Neural cell (in vitro differentiated cells): ENCODE measurements at regions not wholly inside any gene's neighbourhood (a gene's known extent, or its start where the extent isn't known, plus 50 kb on each side); places are given as distances from the start of the nearest gene placed in this dataset.

ENCODE experiments used
- CTCF ChIP-seq: fragments of 450-650 bp; IDR thresholded peaks from 2 replicates; pipeline ENCODE4 v1.5.1; 2014; ENCODE audit warnings: antibody characterized with exemption, mild to moderate bottlenecking, moderate library complexity; ENCODE audit not compliant: poor library complexity, severe bottlenecking
- EP300 ChIP-seq: fragments of 450-650 bp; conservative IDR thresholded peaks from 2 replicates; pipeline ENCODE4 v1.6.1; 2014; ENCODE audit warnings: antibody characterized with exemption, mild to moderate bottlenecking, moderate library complexity; ENCODE audit not compliant: poor library complexity, severe bottlenecking
- EZH2 ChIP-seq: fragments of 200-600, 300-800 bp; shearing (Covaris generic), sonication (generic); IDR thresholded peaks from 2 replicates; pipeline ENCODE4 v1.6.1; 2014; ENCODE audit warnings: antibody characterized with exemption, low read length, borderline replicate concordance, mild to moderate bottlenecking; ENCODE audit not compliant: insufficient read depth, poor library complexity, severe bottlenecking
- MXI1 ChIP-seq: fragments of 450-650 bp; conservative IDR thresholded peaks from 2 replicates; pipeline ENCODE4 v1.6.1; 2014; ENCODE audit warnings: antibody characterized with exemption, mild to moderate bottlenecking; ENCODE audit not compliant: poor library complexity, severe bottlenecking
- RAD21 ChIP-seq: fragments of 450-650 bp; conservative IDR thresholded peaks from 2 replicates; pipeline ENCODE4 v1.6.1; 2014; ENCODE audit warnings: antibody characterized with exemption, mild to moderate bottlenecking, moderate library complexity
- TF ChIP-seq, protein P1 (sequence below): IDR thresholded peaks from 2 replicates; pipeline ENCODE4 v1.6.1; 2012; ENCODE audit warnings: borderline replicate concordance

DNA sequence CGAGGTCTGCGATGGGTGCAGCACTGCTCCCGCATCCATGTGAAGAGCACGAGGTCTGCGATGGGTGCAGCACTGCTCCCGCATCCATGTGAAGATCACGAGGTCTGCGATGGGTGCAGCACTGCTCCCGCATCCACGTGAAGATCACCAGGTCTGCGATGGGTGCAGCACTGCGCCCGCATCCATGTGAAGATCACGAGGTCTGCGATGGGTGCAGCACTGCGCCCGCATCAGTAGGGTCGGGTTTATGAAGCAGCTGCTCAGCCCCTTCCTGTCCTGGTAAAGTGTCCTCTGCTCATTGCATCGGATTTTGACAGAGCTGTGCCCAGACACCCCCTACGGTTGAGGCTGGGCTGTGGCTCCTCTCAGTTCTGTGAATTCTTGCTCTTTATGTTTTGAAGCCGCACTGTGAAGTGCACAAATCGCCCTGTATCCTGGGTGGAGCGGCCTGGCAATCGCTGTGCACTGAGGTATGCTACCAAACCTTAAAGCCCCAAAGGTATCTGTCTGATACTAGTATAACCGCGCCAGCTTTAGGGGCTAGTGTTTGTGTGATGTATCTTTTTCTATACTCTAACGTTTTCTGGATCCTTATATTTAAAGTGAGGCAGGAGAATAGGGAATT is 98.7 kb downstream of the CPZ start:
- TF ChIP-seq CTCF: no peak
- no peak for TF ChIP-seq EP300
- TF ChIP-seq RAD21: no peak
- TF ChIP-seq EZH2: no peak
- no peak for TF ChIP-seq MXI1
- TF ChIP-seq, protein P1, sequence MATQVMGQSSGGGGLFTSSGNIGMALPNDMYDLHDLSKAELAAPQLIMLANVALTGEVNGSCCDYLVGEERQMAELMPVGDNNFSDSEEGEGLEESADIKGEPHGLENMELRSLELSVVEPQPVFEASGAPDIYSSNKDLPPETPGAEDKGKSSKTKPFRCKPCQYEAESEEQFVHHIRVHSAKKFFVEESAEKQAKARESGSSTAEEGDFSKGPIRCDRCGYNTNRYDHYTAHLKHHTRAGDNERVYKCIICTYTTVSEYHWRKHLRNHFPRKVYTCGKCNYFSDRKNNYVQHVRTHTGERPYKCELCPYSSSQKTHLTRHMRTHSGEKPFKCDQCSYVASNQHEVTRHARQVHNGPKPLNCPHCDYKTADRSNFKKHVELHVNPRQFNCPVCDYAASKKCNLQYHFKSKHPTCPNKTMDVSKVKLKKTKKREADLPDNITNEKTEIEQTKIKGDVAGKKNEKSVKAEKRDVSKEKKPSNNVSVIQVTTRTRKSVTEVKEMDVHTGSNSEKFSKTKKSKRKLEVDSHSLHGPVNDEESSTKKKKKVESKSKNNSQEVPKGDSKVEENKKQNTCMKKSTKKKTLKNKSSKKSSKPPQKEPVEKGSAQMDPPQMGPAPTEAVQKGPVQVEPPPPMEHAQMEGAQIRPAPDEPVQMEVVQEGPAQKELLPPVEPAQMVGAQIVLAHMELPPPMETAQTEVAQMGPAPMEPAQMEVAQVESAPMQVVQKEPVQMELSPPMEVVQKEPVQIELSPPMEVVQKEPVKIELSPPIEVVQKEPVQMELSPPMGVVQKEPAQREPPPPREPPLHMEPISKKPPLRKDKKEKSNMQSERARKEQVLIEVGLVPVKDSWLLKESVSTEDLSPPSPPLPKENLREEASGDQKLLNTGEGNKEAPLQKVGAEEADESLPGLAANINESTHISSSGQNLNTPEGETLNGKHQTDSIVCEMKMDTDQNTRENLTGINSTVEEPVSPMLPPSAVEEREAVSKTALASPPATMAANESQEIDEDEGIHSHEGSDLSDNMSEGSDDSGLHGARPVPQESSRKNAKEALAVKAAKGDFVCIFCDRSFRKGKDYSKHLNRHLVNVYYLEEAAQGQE: no peak
